Panc1 (cell line): ENCODE measurements at regions not wholly inside any gene's neighbourhood (a gene's known extent, or its start where the extent isn't known, plus 50 kb on each side); places are given as distances from the start of the nearest gene placed in this dataset.

Experiments
- POLR2AphosphoS5 ChIP-seq: IDR thresholded peaks from 2 replicates; pipeline ENCODE4 v1.6.1; 2012; ENCODE audit warnings: mild to moderate bottlenecking, low read depth, low read length, moderate library complexity
- TCF7L2 ChIP-seq: IDR thresholded peaks from 2 replicates; pipeline ENCODE4 v1.6.1; 2011; ENCODE audit warnings: mild to moderate bottlenecking, low read depth, low read length, inconsistent platforms
- TF ChIP-seq, protein P1 (sequence below), 2 experiments: IDR thresholded peaks; 2 replicates each; pipeline ENCODE4 v1.6.1; 2011 to 2012; ENCODE audit warnings: low read depth in 2 of 2, control low read depth in 1 of 2, low read length in 1 of 2, mild to moderate bottlenecking in 1 of 2, moderate library complexity in 1 of 2; ENCODE audit not compliant: insufficient read depth in 1 of 2
- TF ChIP-seq, protein P2 (sequence below): fragments of 450-650 bp; IDR thresholded peaks from 2 replicates; pipeline ENCODE4 v1.5.1; 2017; ENCODE audit warnings: mild to moderate bottlenecking

DNA sequence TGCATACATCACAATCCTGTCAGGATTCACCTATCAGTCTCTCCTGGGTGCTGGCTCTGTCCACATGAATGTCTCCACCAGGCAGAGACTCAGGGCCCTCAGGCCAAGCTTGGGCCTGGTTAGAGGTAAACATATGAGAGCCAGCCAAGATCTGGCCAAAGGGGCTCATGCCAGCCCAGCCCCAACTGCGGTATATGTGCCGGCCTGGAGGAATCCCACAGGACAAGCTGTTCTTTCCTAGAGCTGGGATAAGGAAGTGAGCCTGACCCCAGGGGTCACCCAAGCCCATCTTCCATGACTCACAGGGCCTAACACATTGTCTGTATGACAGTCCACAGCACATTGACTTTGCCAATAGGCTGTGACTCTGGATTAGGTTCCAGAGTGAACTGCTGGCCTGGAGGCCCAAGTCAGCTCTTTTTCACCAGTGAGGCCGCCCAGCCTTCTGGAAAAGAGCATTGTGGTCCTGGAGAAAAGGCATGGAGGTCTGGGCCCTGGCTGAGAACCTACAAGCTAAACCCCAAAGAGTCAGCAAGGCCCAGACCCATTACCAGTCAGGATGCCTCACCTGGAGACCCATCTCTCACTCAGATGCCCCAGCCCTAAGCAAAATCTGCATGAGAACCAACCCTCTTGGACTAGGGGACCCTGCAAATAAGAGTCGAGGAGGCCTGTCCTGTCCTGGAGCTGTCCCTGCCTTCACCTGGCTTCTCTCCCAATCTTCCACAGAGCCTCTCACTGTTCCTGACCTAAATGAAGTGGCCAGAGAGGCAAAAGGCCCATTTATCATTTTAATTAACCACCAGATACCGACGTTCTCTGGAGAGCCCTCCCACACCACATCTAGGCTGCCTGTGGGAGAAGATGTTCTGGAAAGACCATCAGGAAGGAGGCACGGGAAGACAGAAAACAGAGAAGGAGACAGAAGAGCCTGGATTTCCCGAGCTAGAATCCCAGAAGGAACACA is 120.9 kb upstream of the PKDCC start:
- TF ChIP-seq, protein P1, sequence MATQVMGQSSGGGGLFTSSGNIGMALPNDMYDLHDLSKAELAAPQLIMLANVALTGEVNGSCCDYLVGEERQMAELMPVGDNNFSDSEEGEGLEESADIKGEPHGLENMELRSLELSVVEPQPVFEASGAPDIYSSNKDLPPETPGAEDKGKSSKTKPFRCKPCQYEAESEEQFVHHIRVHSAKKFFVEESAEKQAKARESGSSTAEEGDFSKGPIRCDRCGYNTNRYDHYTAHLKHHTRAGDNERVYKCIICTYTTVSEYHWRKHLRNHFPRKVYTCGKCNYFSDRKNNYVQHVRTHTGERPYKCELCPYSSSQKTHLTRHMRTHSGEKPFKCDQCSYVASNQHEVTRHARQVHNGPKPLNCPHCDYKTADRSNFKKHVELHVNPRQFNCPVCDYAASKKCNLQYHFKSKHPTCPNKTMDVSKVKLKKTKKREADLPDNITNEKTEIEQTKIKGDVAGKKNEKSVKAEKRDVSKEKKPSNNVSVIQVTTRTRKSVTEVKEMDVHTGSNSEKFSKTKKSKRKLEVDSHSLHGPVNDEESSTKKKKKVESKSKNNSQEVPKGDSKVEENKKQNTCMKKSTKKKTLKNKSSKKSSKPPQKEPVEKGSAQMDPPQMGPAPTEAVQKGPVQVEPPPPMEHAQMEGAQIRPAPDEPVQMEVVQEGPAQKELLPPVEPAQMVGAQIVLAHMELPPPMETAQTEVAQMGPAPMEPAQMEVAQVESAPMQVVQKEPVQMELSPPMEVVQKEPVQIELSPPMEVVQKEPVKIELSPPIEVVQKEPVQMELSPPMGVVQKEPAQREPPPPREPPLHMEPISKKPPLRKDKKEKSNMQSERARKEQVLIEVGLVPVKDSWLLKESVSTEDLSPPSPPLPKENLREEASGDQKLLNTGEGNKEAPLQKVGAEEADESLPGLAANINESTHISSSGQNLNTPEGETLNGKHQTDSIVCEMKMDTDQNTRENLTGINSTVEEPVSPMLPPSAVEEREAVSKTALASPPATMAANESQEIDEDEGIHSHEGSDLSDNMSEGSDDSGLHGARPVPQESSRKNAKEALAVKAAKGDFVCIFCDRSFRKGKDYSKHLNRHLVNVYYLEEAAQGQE (IDR thresholded peaks at IDR 0.05; ENCODE audit: insufficient read depth in 1 of 2, low read depth in 2 of 2, low read length in 1 of 2): no peak
- TF ChIP-seq, protein P2, sequence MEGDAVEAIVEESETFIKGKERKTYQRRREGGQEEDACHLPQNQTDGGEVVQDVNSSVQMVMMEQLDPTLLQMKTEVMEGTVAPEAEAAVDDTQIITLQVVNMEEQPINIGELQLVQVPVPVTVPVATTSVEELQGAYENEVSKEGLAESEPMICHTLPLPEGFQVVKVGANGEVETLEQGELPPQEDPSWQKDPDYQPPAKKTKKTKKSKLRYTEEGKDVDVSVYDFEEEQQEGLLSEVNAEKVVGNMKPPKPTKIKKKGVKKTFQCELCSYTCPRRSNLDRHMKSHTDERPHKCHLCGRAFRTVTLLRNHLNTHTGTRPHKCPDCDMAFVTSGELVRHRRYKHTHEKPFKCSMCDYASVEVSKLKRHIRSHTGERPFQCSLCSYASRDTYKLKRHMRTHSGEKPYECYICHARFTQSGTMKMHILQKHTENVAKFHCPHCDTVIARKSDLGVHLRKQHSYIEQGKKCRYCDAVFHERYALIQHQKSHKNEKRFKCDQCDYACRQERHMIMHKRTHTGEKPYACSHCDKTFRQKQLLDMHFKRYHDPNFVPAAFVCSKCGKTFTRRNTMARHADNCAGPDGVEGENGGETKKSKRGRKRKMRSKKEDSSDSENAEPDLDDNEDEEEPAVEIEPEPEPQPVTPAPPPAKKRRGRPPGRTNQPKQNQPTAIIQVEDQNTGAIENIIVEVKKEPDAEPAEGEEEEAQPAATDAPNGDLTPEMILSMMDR: no peak
- TF ChIP-seq POLR2AphosphoS5: no peak
- TF ChIP-seq TCF7L2: no peak
